Suppressor macrophage (primary cell): ENCODE measurements at regions not wholly inside any gene's neighbourhood (a gene's known extent, or its start where the extent isn't known, plus 50 kb on each side); places are given as distances from the start of the nearest gene placed in this dataset.

Experiments used
- DNase-seq, 4 experiments: peaks; one replicate each; pipeline ENCODE4 v3.0.0-alpha.2; 2020 to 2022

GRCh38 chr6:127015858-127016257, 102.6 kb upstream of the RSPO3 start:
- DNase-seq = no peak

DNA sequence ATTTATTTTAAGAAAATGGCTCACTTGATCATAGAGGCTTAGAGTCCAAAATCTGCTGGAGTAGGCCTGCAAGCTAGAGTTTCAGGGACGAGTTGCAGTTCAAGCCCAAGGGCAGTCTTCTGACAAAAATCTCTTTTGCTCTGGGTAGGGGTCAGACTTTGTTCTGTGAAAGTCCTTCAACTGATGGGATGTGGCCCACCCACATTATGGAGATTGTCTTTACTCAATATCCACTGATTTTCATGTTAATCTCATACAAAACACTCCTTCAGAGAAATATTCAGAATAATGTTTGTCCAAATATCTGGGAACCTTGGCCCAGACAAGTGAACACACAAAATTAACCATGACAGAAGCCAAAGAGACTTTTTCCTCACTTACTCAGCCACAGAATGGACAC, 98.6 kb upstream of the RSPO3 start:
- no peak for DNase-seq

GRCh38 chr6:127022302-127022701, 96.2 kb upstream of the RSPO3 start:
- no peak for DNase-seq

GRCh38 chr6:127023001-127023778, 95.3 kb upstream of the RSPO3 start:
- no peak for DNase-seq

DNA sequence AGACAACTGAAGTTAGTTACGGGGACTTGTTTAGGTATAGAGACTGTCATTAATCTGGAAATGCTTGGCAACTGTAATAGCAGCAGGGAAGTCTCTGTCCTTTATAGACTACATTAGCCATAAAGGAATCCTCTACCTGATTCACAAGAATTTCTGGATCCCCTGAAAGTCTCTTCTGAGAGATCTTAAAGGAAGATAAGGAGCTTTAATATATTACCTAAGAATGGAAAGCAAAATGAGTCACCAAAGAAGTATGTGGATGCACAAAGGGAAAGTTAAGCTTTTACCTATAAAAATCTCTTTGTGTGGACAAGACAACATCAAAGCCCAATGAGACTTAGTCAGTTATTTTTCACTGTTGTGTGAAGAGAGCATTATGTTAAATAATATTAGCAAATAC, 92.2 kb upstream of the RSPO3 start:
- DNase-seq = no peak

DNA sequence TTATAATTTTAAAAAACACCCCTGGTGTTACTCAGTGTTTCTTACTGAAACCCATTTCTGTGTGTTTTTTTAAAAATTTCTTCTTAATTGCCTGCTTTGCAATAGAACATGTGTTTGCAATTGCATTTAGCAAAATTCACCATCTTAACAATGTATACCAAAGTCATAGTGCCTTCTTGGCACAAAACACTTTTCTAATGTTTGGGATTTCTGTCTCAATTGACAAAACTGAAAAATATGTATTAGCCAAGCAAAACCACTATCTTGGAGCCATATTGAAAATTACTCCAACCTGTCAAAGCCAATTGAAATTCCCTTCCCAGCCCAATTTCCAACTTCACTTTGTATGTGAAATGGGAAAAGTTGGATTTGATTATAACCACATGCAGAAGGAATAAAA, 88.4 kb upstream of the RSPO3 start:
- DNase-seq = no peak

DNA sequence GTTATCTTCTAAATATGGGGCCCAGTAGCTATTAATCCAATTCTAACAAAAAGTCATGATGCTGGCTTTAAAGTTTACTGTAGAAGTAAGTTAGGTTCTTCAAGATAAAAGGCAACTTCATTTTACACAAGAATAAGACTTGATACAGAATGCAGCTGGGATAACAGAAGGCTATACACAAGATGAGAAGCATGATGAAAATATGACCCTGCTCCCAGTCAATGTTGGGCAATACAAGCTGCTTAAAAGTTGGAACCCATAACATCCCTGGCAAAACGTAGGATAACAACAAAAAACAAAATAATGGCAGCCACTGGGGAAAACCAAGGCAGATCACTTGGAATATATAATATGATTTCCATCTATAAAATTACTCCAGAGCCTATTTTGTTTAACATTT, 87.6 kb upstream of the RSPO3 start:
- DNase-seq = no peak

DNA sequence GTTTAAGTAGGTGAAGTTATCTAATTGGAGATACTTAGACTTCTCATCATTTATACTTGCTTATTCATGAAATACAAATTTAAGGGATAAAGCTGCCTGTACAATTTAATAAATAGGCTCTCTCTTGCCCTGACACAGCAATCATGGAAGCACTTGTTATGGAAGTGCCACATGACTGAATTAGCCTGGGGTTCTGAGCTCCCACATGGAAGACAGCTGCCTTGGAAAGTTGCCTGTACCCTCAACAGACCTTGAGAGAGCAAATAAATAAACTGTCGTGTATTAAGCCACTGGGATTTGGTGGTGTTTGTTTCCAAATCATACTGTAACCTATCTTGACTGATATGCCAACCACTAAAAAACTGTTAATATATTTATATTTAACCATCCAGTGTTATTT, 87.0 kb upstream of the RSPO3 start:
- no peak for DNase-seq

DNA sequence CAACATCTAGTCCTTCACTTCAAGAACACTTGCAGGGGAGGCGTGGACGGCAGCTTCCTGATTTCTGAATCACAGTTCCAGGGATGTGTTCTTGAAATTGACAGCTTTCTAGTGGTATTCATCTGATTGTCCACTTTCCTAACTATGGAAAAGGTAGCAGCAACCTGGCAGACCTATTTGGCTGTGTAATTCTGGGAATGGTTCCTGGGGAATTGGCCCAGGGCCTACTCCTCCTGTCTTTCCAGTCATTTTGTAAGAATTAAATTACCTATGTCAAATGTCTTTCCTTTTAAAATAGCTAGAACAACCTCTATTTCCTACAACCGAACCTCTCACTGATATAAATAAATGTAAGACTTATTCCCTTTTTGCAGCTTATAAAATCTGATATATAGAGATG, 85.5 kb upstream of the RSPO3 start:
- no peak for DNase-seq

DNA sequence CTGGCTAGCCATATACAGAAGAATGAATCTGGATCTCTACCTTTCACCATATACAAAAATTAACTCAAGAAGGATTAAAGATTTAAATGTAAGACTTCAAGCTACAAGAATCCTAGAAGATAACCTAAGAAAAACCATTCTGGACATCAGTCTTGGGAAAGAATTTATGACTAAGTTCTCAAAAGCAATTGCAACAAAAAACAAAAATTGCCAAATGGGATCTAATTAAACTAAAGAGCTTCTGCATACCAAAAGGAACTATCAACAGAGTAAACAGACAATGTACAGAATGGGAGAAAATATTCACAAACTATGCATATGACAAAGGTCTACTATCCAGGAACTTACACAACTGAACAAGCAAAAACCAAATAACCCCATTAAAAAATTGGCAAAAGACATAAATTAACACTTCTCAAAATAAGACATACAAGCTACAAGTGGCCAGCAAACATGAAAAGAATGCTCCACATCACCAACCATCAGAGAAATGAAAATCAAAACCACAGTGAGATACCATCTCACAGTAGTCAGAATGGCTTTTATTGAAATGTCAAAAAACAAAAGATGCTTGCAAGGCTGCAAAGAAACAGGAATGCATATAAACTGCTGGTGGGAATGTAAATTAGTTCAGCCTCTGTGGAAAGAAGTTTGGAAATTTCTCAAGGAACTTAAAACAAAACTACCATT, 66.8 kb upstream of the RSPO3 start:
- DNase-seq = no peak

GRCh38 chr6:127053032-127053874, 65.2 kb upstream of the RSPO3 start:
- no peak for DNase-seq

- DNase-seq = no peak
Measured at GRCh38 chr6:127053875-127054235, 64.6 kb upstream of the RSPO3 start.

DNA sequence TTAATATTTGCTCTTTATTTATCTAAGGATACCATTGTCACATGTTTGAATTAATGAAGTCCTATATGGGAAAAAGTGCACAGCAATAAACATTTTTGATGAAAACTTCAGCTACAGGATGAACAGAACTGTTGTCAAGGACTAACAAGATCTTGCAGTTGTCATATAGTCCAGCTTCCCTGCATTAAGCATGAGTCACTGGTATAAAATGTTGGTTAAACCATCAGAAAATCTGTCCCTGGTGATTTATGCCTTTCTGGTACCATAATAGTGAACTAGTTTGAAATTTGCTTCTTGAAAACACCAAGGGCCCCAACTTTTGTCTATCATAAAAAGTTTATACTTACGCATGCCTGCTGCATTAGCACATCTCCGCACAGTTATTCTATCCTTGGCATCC, 60.4 kb upstream of the RSPO3 start:
- no peak for DNase-seq

- DNase-seq = no peak
Measured at GRCh38 chr6:127058936-127059335, 59.5 kb upstream of the RSPO3 start.
